GM12892 (cell line): ENCODE measurements at regions not wholly inside any gene's neighbourhood (a gene's known extent, or its start where the extent isn't known, plus 50 kb on each side); places are given as distances from the start of the nearest gene placed in this dataset.

Experiments used
- POLR2A ChIP-seq: IDR thresholded peaks from 2 replicates; pipeline ENCODE4 v1.6.1; 2011; ENCODE audit warnings: low read depth, low read length, control low read depth
- POLR2AphosphoS5 ChIP-seq: IDR thresholded peaks from 2 replicates; pipeline ENCODE4 v1.6.1; 2011; ENCODE audit warnings: low read depth, low read length, control low read depth

GRCh38 chr2:207254591-207255464, 89.1 kb upstream of the KLF7 start:
- TF ChIP-seq POLR2A (no peak), POLR2AphosphoS5 (no peak)
